ENCODE measurements at regions not wholly inside any gene's neighbourhood (a gene's known extent, or its start where the extent isn't known, plus 50 kb on each side); places are given as distances from the start of the nearest gene placed in this dataset.
"Not testable (repeated sequence)": the region's sequence is repeated elsewhere in the genome, so short reads cannot be mapped to it uniquely, and the experiment has no call there.

DNA sequence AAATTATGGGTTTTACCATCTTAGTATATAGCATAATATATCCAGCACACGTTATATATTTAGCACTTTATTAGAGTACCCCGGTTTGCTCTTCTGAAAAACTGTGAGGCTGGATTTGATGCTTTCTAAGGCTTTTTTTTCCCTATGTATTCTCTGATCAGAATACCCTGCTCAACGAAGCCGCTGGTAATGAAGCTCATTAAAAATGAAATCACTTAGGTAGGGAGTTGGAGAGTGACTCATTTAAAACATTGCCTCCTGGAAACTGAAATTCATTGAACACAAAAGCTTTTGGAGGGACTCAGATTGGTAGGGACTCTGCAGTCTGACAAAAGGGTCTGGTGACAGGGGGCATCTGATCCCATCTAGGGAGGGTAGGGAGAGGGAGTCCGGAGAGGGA, 365.4 kb upstream of the MEX3C start:
- H3K4me3 ChIP-seq (ENCODE audit: low read depth, low read length): no peak overlapping the region
- no peak for TF ChIP-seq CTCF (conservative IDR thresholded peaks at IDR 0.05; ENCODE audit: low read depth, low read length)
- DNase-seq (ENCODE audit: low read depth): no peak

- no peak for DNase-seq (ENCODE audit: low read depth)
- no peak overlapping the region for H3K4me3 ChIP-seq (ENCODE audit: low read depth, low read length)
- TF ChIP-seq CTCF (conservative IDR thresholded peaks at IDR 0.05; ENCODE audit: low read depth, low read length): no peak
These were observed 365.9 kb upstream of the MEX3C start for GRCh38 chr18:51563396-51563795.

DNA sequence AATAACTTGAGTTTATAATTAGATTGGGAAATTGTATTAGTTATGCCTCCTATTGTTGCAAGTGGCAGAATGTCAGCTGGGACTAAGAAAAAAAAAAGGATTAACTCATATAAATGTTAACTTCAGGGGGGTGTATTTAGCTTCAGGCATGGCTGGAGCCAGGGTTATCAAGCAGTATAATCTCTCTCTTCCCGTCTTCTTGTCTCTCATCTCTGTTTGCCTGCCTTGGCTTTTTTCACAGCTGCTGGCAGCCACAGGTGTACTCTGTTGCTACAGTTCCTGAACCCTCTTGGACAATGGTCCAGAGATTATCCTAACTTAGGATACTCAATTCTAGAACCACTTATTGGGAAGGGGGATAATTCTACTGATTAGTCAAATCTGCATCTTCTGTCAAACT, 370.7 kb upstream of the MEX3C start:
- DNase-seq (ENCODE audit: low read depth): no peak
- H3K4me3 ChIP-seq (ENCODE audit: low read depth, low read length): no peak overlapping the region
- TF ChIP-seq CTCF (conservative IDR thresholded peaks at IDR 0.05; ENCODE audit: low read depth, low read length): no peak

- no peak overlapping the region for H3K4me3 ChIP-seq (ENCODE audit: low read depth, low read length)
- no peak for TF ChIP-seq CTCF (conservative IDR thresholded peaks at IDR 0.05; ENCODE audit: low read depth, low read length)
- no peak for DNase-seq (ENCODE audit: low read depth)
These were observed 371.7 kb upstream of the MEX3C start for GRCh38 chr18:51569153-51569552.

- no peak for DNase-seq (ENCODE audit: low read depth)
- no peak for TF ChIP-seq CTCF (conservative IDR thresholded peaks at IDR 0.05; ENCODE audit: low read depth, low read length)
- H3K4me3 ChIP-seq (ENCODE audit: low read depth, low read length): no peak overlapping the region
These were observed 372.1 kb upstream of the MEX3C start for GRCh38 chr18:51569561-51569960.

- H3K4me3 ChIP-seq (ENCODE audit: low read depth, low read length); DNase-seq (ENCODE audit: low read depth): not testable (repeated sequence)
These were observed 372.6 kb upstream of the MEX3C start for GRCh38 chr18:51570071-51570470.

GRCh38 chr18:51573886-51574285, 376.4 kb upstream of the MEX3C start:
- not testable (repeated sequence) for H3K4me3 ChIP-seq (ENCODE audit: low read depth, low read length); DNase-seq (ENCODE audit: low read depth)

DNA sequence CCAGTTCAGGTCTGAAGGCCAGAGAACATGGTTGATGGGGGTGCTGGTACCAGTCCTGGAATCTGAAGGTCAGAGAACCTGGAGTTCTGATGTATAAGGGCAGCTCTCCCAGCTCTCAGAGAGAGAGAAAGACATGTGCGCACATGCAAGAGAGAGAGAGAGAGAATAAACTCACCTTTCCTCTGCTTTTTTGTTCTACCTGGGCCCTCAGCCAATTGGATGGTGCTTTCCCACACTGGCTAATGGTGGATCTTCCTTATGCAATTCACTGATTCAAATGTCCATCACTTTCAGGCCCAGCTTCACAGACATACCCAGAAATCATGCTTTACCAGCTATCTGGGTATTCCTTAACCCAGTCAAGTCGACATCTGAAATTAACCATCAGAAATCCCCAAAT, 377.7 kb upstream of the MEX3C start:
- DNase-seq (ENCODE audit: low read depth): no peak
- TF ChIP-seq CTCF (conservative IDR thresholded peaks at IDR 0.05; ENCODE audit: low read depth, low read length): no peak
- no peak overlapping the region for H3K4me3 ChIP-seq (ENCODE audit: low read depth, low read length)

Measured in epithelial cell of proximal tubule (primary cell).